Chondrocyte (in vitro differentiated cells): ENCODE measurements at regions not wholly inside any gene's neighbourhood (a gene's known extent, or its start where the extent isn't known, plus 50 kb on each side); places are given as distances from the start of the nearest gene placed in this dataset.

Experiments used
- DNase-seq: peaks from one replicate; pipeline ENCODE4 v3.0.0; 2021; ENCODE audit warnings: mixed read lengths, low spot score
- H3K27ac Mint-ChIP-seq: one replicate; pipeline ENCODE4 v1.8.0; 2021; ENCODE audit warnings: mild to moderate bottlenecking, moderate library complexity, mixed read lengths; ENCODE audit not compliant: unreplicated experiment
- H3K27me3 Mint-ChIP-seq: 2 replicates; pipeline ENCODE4 v1.8.0; 2021; ENCODE audit warnings: low read depth, mixed read lengths
- H3K36me3 Mint-ChIP-seq: 2 replicates; pipeline ENCODE4 v1.8.0; 2021; ENCODE audit warnings: low read depth, mixed read lengths
- H3K4me1 Mint-ChIP-seq: 2 replicates; pipeline ENCODE4 v1.8.0; 2021; ENCODE audit warnings: low read depth, mild to moderate bottlenecking, mixed read lengths
- H3K4me3 Mint-ChIP-seq: one replicate; pipeline ENCODE4 v1.8.0; 2021; ENCODE audit warnings: mild to moderate bottlenecking, moderate library complexity, mixed read lengths; ENCODE audit not compliant: unreplicated experiment
- H3K9me3 Mint-ChIP-seq: 2 replicates; pipeline ENCODE4 v1.8.0; 2021; ENCODE audit warnings: low read depth, mixed read lengths
- TF ChIP-seq, protein P1 (sequence below): fragments of 200-600 bp; sonication (generic); IDR thresholded peaks from 2 replicates; pipeline ENCODE4 v1.5.0; 2021; ENCODE audit warnings: antibody characterized with exemption, mild to moderate bottlenecking, moderate library complexity

GRCh38 chr5:2993301-2993700, 241.8 kb upstream of the IRX2 start:
- peaks cover 11% of the 10 kb centered on the region for H3K9me3 Mint-ChIP-seq
- no peak overlapping the region for H3K4me3 Mint-ChIP-seq
- no peak for DNase-seq
- H3K36me3 Mint-ChIP-seq: no peaks in the 10 kb centered on the region
- H3K27ac Mint-ChIP-seq: no peak overlapping the region
- TF ChIP-seq, protein P1, sequence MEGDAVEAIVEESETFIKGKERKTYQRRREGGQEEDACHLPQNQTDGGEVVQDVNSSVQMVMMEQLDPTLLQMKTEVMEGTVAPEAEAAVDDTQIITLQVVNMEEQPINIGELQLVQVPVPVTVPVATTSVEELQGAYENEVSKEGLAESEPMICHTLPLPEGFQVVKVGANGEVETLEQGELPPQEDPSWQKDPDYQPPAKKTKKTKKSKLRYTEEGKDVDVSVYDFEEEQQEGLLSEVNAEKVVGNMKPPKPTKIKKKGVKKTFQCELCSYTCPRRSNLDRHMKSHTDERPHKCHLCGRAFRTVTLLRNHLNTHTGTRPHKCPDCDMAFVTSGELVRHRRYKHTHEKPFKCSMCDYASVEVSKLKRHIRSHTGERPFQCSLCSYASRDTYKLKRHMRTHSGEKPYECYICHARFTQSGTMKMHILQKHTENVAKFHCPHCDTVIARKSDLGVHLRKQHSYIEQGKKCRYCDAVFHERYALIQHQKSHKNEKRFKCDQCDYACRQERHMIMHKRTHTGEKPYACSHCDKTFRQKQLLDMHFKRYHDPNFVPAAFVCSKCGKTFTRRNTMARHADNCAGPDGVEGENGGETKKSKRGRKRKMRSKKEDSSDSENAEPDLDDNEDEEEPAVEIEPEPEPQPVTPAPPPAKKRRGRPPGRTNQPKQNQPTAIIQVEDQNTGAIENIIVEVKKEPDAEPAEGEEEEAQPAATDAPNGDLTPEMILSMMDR: no peak
- no peaks in the 10 kb centered on the region for H3K27me3 Mint-ChIP-seq
- H3K4me1 Mint-ChIP-seq: no peaks in the 10 kb centered on the region

GRCh38 chr5:2992806-2993205, 241.3 kb upstream of the IRX2 start:
- Mint-ChIP-seq H3K9me3 (peaks cover 11% of the 10 kb centered on the region), H3K4me1 (no peaks in the 10 kb centered on the region), H3K4me3 (no peak overlapping the region), H3K36me3 (no peaks in the 10 kb centered on the region), H3K27ac (no peak overlapping the region), H3K27me3 (no peaks in the 10 kb centered on the region)
- no peak for DNase-seq
- TF ChIP-seq, protein P1: no peak

DNA sequence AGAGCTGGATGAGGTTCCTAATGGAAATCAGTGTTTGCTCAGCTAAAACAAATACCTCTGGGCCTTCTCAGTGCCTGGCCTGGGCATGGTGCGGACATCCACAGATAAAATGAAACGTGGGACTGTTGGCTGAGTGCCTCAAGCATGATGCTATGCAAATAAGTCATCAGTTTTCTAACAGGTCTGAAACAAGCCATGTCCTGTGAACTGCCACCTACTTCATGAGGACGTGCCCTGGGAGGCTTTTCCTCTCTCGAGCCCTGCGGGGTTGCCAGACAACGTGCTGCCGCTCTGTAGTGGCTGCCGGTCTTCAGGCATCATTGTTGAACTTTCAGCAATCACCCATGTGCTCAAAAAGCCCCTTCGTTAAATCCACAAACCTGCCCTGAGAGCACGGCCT, 240.4 kb upstream of the IRX2 start:
- Mint-ChIP-seq H3K27me3 (no peaks in the 10 kb centered on the region), H3K4me3 (no peak overlapping the region), H3K9me3 (peaks cover 12% of the 10 kb centered on the region), H3K36me3 (no peaks in the 10 kb centered on the region), H3K27ac (no peak overlapping the region), H3K4me1 (no peaks in the 10 kb centered on the region)
- TF ChIP-seq, protein P1: no peak
- no peak for DNase-seq

- Mint-ChIP-seq H3K27ac (no peak overlapping the region), H3K4me3 (no peak overlapping the region), H3K4me1 (no peaks in the 10 kb centered on the region), H3K36me3 (no peaks in the 10 kb centered on the region), H3K27me3 (no peaks in the 10 kb centered on the region), H3K9me3 (peaks cover 20% of the 10 kb centered on the region)
- TF ChIP-seq, protein P1: no peak
- no peak for DNase-seq
Measured at GRCh38 chr5:2989517-2989916, 238.0 kb upstream of the IRX2 start.

DNA sequence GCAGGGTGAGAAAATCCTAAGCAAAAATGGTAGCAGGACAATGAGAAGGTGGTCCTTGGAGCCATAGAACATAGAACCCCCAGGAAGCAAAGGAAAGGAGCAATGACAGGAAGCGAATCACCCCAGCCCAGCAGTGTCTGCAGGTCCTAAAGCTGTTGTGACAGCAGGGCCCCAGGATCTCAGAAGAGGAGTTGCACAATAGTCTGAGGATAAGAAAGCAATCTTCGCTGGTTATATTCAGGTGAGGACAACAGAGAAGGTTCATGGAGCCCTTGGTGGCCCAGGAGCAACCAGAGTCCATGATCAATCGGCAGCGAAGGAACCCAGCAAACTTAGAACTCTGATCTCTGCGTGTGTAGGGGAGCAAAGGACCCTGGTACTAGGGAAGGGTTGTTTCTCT, 234.8 kb upstream of the IRX2 start:
- TF ChIP-seq, protein P1: no peak
- Mint-ChIP-seq H3K27ac (no peak overlapping the region), H3K4me3 (no peak overlapping the region), H3K9me3 (peaks cover 19% of the 10 kb centered on the region), H3K4me1 (no peaks in the 10 kb centered on the region), H3K27me3 (no peaks in the 10 kb centered on the region), H3K36me3 (no peaks in the 10 kb centered on the region)
- no peak for DNase-seq
